ENCODE measurements at regions not wholly inside any gene's neighbourhood (a gene's known extent, or its start where the extent isn't known, plus 50 kb on each side); places are given as distances from the start of the nearest gene placed in this dataset.

DNA sequence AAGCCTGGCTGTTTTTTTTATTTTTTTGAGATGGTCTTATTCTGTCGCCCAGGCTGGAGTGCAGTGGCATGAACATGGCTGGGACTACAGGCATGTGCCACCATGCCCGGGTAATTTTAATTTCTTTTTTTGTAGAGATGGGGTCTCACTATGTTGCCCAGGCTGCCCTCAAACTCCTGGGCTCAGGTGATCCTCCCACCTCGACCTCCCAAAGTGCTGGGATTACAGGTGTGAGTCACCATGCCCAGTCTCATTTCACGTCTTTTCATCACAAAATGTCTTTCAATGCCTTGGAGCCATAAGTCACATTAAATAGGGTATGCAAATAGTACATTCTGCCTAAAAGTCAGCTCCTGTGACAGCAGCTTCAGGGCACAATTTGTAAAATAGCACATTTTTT, 52.8 kb downstream of the SOX2 start:
- Histone ChIP-seq H3K27ac (replicated peaks in 1 of 4) (no peak overlapping the region), H3K9me3 (no peaks in the 10 kb centered on the region), H3K4me3 (no peak overlapping the region), H3K36me3 (no peaks in the 10 kb centered on the region), H3K4me1 (no peaks in the 10 kb centered on the region), H3K27me3 (peaks cover 0 to 13% (median 0%) of the 10 kb centered on the region in 4 donors)
- 93% methylated on average over 4 of the region's 4 CpGs for WGBS
- intact Hi-C loops (cut with DNase I): no loop called here
- TF ChIP-seq POLR2AphosphoS5 (IDR thresholded peaks at IDR 0.05) (no peak), POLR2A (IDR thresholded peaks at IDR 0.05; ENCODE audit: low read depth) (no peak), EP300 (IDR thresholded peaks at IDR 0.05) (no peak)
- TF ChIP-seq, protein P1, sequence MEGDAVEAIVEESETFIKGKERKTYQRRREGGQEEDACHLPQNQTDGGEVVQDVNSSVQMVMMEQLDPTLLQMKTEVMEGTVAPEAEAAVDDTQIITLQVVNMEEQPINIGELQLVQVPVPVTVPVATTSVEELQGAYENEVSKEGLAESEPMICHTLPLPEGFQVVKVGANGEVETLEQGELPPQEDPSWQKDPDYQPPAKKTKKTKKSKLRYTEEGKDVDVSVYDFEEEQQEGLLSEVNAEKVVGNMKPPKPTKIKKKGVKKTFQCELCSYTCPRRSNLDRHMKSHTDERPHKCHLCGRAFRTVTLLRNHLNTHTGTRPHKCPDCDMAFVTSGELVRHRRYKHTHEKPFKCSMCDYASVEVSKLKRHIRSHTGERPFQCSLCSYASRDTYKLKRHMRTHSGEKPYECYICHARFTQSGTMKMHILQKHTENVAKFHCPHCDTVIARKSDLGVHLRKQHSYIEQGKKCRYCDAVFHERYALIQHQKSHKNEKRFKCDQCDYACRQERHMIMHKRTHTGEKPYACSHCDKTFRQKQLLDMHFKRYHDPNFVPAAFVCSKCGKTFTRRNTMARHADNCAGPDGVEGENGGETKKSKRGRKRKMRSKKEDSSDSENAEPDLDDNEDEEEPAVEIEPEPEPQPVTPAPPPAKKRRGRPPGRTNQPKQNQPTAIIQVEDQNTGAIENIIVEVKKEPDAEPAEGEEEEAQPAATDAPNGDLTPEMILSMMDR (IDR thresholded peaks at IDR 0.05): no peak
- DNase-seq (ENCODE audit: extremely low spot score): no peak

- no peak for DNase-seq (ENCODE audit: extremely low spot score)
- Histone ChIP-seq H3K4me1 (no peaks in the 10 kb centered on the region), H3K27me3 (no peaks in the 10 kb centered on the region), H3K4me3 (no peak overlapping the region), H3K27ac (replicated peaks in 1 of 4) (no peak overlapping the region), H3K36me3 (no peaks in the 10 kb centered on the region), H3K9me3 (no peaks in the 10 kb centered on the region)
- 95% methylated on average over 5 of the region's 5 CpGs for WGBS
- TF ChIP-seq POLR2A (IDR thresholded peaks at IDR 0.05; ENCODE audit: low read depth) (no peak), EP300 (IDR thresholded peaks at IDR 0.05) (no peak), POLR2AphosphoS5 (IDR thresholded peaks at IDR 0.05) (no peak)
- TF ChIP-seq, protein P1 (IDR thresholded peaks at IDR 0.05): no peak
- intact Hi-C loops (cut with DNase I): no loop called here
Measured at GRCh38 chr3:181770296-181770695, 58.6 kb downstream of the SOX2 start.

GRCh38 chr3:181771120-181771519, 59.4 kb downstream of the SOX2 start:
- TF ChIP-seq POLR2AphosphoS5 (IDR thresholded peaks at IDR 0.05) (no peak), POLR2A (IDR thresholded peaks at IDR 0.05; ENCODE audit: low read depth) (no peak), EP300 (IDR thresholded peaks at IDR 0.05) (no peak)
- TF ChIP-seq, protein P1 (IDR thresholded peaks at IDR 0.05): no peak
- no peaks in the 10 kb centered on the region for H3K27me3 ChIP-seq
- no peak overlapping the region for H3K27ac ChIP-seq (replicated peaks in 1 of 4)
- no peaks in the 10 kb centered on the region for H3K36me3 ChIP-seq
- intact Hi-C loops (cut with DNase I): no loop called here
- H3K4me1 ChIP-seq: no peaks in the 10 kb centered on the region
- no peak for DNase-seq (ENCODE audit: extremely low spot score)
- H3K4me3 ChIP-seq: no peak overlapping the region
- WGBS: 55% methylated on average over 3 of the region's 3 CpGs
- H3K9me3 ChIP-seq: no peaks in the 10 kb centered on the region

DNA sequence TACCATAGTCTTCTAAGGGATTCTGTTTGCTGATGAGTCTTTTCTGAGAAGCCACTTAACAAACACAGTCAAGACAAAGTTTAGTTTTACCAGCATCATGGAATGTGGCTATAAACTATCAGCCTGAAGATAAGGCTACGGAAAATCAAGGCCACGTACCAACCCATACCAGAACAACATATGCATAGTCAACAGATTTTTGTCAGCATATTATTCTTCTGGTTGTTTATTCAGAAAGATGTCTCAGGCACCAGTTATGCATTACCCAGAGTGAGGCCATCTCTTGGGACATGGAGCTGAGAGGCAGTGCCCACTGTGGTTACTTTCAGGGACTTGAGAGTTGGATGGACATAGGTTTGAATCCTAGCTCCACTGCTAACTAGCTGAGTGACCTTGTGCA, 60.4 kb downstream of the SOX2 start:
- H3K4me1 ChIP-seq: no peaks in the 10 kb centered on the region
- no peaks in the 10 kb centered on the region for H3K27me3 ChIP-seq
- DNase-seq (ENCODE audit: extremely low spot score): peak; percentile 8
- TF ChIP-seq POLR2A (IDR thresholded peaks at IDR 0.05; ENCODE audit: low read depth): no peak
- no peak for TF ChIP-seq POLR2AphosphoS5 (IDR thresholded peaks at IDR 0.05)
- no peak for TF ChIP-seq EP300 (IDR thresholded peaks at IDR 0.05)
- TF ChIP-seq, protein P1 (IDR thresholded peaks at IDR 0.05): no peak
- no peaks in the 10 kb centered on the region for H3K9me3 ChIP-seq
- no peak overlapping the region for H3K27ac ChIP-seq (replicated peaks in 1 of 4)
- H3K4me3 ChIP-seq: no peak overlapping the region
- no peaks in the 10 kb centered on the region for H3K36me3 ChIP-seq
- WGBS: 53% methylated on average over 2 of the region's 2 CpGs
- intact Hi-C loops (cut with DNase I): no loop called here

DNA sequence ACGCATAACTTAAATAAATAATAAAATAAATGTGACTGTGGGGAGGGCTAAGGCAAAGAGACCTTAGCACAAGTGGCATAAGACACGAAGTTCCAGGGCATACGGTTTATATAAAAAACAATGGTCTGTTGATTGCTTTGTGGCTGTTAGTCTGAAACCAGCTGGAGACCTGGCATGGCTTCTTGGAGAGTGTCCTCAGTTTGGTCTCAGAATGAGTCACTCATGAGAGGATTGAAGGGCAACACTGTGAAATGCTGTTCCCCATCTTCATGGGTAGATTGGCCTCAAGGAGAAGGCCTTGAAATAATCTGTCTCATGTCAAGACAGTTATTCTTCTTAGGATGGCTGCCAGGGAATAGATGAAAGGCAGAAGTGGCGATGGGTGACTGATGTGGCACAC, 62.2 kb downstream of the SOX2 start:
- no peak overlapping the region for H3K4me3 ChIP-seq
- TF ChIP-seq EP300 (IDR thresholded peaks at IDR 0.05) (no peak), POLR2AphosphoS5 (IDR thresholded peaks at IDR 0.05) (no peak), POLR2A (IDR thresholded peaks at IDR 0.05; ENCODE audit: low read depth) (no peak)
- TF ChIP-seq, protein P1 (IDR thresholded peaks at IDR 0.05): no peak
- no peak overlapping the region for H3K27ac ChIP-seq (replicated peaks in 1 of 4)
- no peak for DNase-seq (ENCODE audit: extremely low spot score)
- H3K36me3 ChIP-seq: no peaks in the 10 kb centered on the region
- H3K27me3 ChIP-seq: no peaks in the 10 kb centered on the region
- intact Hi-C loops (cut with DNase I): no loop called here
- H3K9me3 ChIP-seq: no peaks in the 10 kb centered on the region
- WGBS: 84% methylated on average over 4 of the region's 4 CpGs
- no peaks in the 10 kb centered on the region for H3K4me1 ChIP-seq

Data from esophagus muscularis mucosa (tissue), 4 donors.